ENCODE measurements at regions not wholly inside any gene's neighbourhood (a gene's known extent, or its start where the extent isn't known, plus 50 kb on each side); places are given as distances from the start of the nearest gene placed in this dataset.

DNA sequence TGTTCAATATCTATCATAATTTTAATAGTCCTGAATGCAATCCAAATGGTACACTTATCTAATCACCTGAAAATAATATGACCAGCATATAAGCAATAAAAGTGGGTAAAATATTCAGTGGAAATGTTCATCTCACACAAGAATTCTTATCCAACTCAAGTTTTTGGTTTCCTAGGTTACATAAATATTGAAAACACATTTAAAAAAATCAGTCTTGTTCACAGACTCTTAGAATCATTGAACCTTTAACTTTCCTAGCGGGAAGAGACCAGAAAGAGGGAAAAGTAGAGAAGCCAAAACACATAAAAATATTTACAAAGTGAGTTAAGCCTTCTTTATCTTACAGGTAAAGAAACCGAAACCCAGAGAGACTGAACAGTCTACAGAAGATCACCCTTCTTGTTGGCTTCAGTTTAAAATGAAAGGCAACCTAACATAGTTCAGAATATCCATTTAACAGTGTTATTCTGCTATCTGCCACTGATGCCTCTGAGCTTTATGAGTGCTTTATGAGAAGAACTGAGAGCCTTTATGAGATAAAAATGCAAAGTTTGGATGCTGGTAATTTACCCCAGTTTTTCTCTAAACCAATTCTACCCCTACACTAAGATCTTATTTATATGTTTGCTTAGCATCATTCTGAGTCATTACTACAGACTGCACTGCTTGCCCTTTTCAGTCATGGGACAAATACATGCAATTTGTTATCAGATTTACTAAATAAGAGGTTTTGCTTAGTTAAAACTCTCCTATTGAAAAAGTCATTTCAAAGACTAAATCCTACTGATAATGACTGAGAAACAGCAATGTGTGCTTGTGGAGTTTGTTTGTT lies 453.3 kb upstream of the INTU start:
- FAIRE-seq (no peak), ATAC-seq (no peak), DNase-seq (ENCODE audit: low read depth, low spot score) (no peak)
- TF ChIP-seq MEF2B (IDR thresholded peaks at IDR 0.05; ENCODE audit: partially characterized antibody, poor library complexity, severe bottlenecking) = no peak
- TF ChIP-seq, protein P1, sequence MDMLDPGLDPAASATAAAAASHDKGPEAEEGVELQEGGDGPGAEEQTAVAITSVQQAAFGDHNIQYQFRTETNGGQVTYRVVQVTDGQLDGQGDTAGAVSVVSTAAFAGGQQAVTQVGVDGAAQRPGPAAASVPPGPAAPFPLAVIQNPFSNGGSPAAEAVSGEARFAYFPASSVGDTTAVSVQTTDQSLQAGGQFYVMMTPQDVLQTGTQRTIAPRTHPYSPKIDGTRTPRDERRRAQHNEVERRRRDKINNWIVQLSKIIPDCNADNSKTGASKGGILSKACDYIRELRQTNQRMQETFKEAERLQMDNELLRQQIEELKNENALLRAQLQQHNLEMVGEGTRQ (IDR thresholded peaks at IDR 0.05; ENCODE audit: borderline replicate concordance, low read depth, low read length) = no peak
- no peak for TF ChIP-seq RAD21 (IDR thresholded peaks at IDR 0.05; ENCODE audit: insufficient read depth, low read depth, low read length)
- TF ChIP-seq NFIC (IDR thresholded peaks at IDR 0.05; ENCODE audit: low read depth, low read length) = no peak
- no peak for TF ChIP-seq EP300 (IDR thresholded peaks at IDR 0.05; ENCODE audit: borderline replicate concordance in 1 of 2, control insufficient read depth in 1 of 2, low read depth in 2 of 2, low read length in 2 of 2)
- no peak for TF ChIP-seq HDAC6 (IDR thresholded peaks at IDR 0.05; ENCODE audit: unreplicated experiment)
- CTCF ChIA-PET = no interaction called here
- intact Hi-C loops (cut with micrococcal nuclease; ENCODE audit: unreplicated experiment) = no loop called here
- SMC1A ChIA-PET (ENCODE audit: uncharacterized antibody, unreplicated experiment) = no interaction called here
- Histone ChIP-seq H3K27ac (ENCODE audit: control insufficient read depth, insufficient read depth) (no peak overlapping the region), H3K4me1 (ENCODE audit: control insufficient read depth, insufficient read depth, low read length) (no peaks in the 10 kb centered on the region), H3K4me2 (ENCODE audit: control insufficient read depth, insufficient read depth) (no peak overlapping the region), H3K79me2 (ENCODE audit: control insufficient read depth, insufficient read depth, low read length) (no peaks in the 10 kb centered on the region), H4K20me1 (ENCODE audit: control insufficient read depth, insufficient read depth) (no peaks in the 10 kb centered on the region), H3K9ac (ENCODE audit: control insufficient read depth, insufficient read depth, low read length) (no peak overlapping the region), H3K36me3 (ENCODE audit: control insufficient read depth in 2 of 2, insufficient read depth in 2 of 2, low read length in 1 of 2) (no peaks in the 10 kb centered on the region), H2AFZ (ENCODE audit: control insufficient read depth, low read depth, low read length) (no peak overlapping the region), H3K27me3 (replicated peaks in 1 of 2; ENCODE audit: control insufficient read depth in 2 of 2, insufficient read depth in 2 of 2, low read length in 1 of 2) (no peaks in the 10 kb centered on the region), H3K4me3 (no peak overlapping the region), H3K9me3 (replicated peaks; ENCODE audit: control insufficient read depth, insufficient read depth, low read length) (no peaks in the 10 kb centered on the region)
- in situ Hi-C loops (cut with MboI) = no loop called here
- POLR2A ChIA-PET = no interaction called here
- WGBS (ENCODE audit: insufficient coverage, insufficient replicate concordance, low lambda C conversion rate, missing lambda C conversion rate) = 2% methylated on average over 2 of the region's 2 CpGs
- RAD21 ChIA-PET (ENCODE audit: unreplicated experiment) = no interaction called here
- BruUV-seq (replicated peaks) = no TSS peak

- intact Hi-C loops (cut with micrococcal nuclease; ENCODE audit: unreplicated experiment) (no loop called here), in situ Hi-C loops (cut with MboI) (no loop called here)
- ChIA-PET SMC1A (ENCODE audit: uncharacterized antibody, unreplicated experiment) (no interaction called here), POLR2A (no interaction called here), CTCF (no interaction called here), RAD21 (ENCODE audit: unreplicated experiment) (no interaction called here)
- FAIRE-seq (no peak), DNase-seq (ENCODE audit: low read depth, low spot score) (no peak), ATAC-seq (no peak)
- H3K4me3 ChIP-seq = no peak overlapping the region
- H4K20me1 ChIP-seq (ENCODE audit: control insufficient read depth, insufficient read depth) = no peaks in the 10 kb centered on the region
- no peaks in the 10 kb centered on the region for H3K27me3 ChIP-seq (replicated peaks in 1 of 2; ENCODE audit: control insufficient read depth in 2 of 2, insufficient read depth in 2 of 2, low read length in 1 of 2)
- no peaks in the 10 kb centered on the region for H3K4me1 ChIP-seq (ENCODE audit: control insufficient read depth, insufficient read depth, low read length)
- H3K27ac ChIP-seq (ENCODE audit: control insufficient read depth, insufficient read depth) = no peak overlapping the region
- no TSS peak for BruUV-seq (replicated peaks)
- H3K4me2 ChIP-seq (ENCODE audit: control insufficient read depth, insufficient read depth) = no peak overlapping the region
- TF ChIP-seq EP300 (IDR thresholded peaks at IDR 0.05; ENCODE audit: borderline replicate concordance in 1 of 2, control insufficient read depth in 1 of 2, low read depth in 2 of 2, low read length in 2 of 2) = no peak
- TF ChIP-seq, protein P2, sequence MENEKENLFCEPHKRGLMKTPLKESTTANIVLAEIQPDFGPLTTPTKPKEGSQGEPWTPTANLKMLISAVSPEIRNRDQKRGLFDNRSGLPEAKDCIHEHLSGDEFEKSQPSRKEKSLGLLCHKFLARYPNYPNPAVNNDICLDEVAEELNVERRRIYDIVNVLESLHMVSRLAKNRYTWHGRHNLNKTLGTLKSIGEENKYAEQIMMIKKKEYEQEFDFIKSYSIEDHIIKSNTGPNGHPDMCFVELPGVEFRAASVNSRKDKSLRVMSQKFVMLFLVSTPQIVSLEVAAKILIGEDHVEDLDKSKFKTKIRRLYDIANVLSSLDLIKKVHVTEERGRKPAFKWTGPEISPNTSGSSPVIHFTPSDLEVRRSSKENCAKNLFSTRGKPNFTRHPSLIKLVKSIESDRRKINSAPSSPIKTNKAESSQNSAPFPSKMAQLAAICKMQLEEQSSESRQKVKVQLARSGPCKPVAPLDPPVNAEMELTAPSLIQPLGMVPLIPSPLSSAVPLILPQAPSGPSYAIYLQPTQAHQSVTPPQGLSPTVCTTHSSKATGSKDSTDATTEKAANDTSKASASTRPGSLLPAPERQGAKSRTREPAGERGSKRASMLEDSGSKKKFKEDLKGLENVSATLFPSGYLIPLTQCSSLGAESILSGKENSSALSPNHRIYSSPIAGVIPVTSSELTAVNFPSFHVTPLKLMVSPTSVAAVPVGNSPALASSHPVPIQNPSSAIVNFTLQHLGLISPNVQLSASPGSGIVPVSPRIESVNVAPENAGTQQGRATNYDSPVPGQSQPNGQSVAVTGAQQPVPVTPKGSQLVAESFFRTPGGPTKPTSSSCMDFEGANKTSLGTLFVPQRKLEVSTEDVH (IDR thresholded peaks at IDR 0.05; ENCODE audit: low read depth, partially characterized antibody) = no peak
- H2AFZ ChIP-seq (ENCODE audit: control insufficient read depth, low read depth, low read length) = no peak overlapping the region
- H3K36me3 ChIP-seq (ENCODE audit: control insufficient read depth in 2 of 2, insufficient read depth in 2 of 2, low read length in 1 of 2) = no peaks in the 10 kb centered on the region
- H3K79me2 ChIP-seq (ENCODE audit: control insufficient read depth, insufficient read depth, low read length) = no peaks in the 10 kb centered on the region
- no peak overlapping the region for H3K9ac ChIP-seq (ENCODE audit: control insufficient read depth, insufficient read depth, low read length)
- H3K9me3 ChIP-seq (replicated peaks; ENCODE audit: control insufficient read depth, insufficient read depth, low read length) = no peaks in the 10 kb centered on the region
Observed at GRCh38 chr4:127181001-127181400, 451.8 kb upstream of the INTU start.
